Liver (tissue), 8 donors: ENCODE measurements at regions not wholly inside any gene's neighbourhood (a gene's known extent, or its start where the extent isn't known, plus 50 kb on each side); places are given as distances from the start of the nearest gene placed in this dataset.

Experiments used
- DNase-seq: peaks from one replicate; pipeline ENCODE4 v3.0.0-alpha.2; 2017; ENCODE audit warnings: low spot score
- H3K27ac ChIP-seq, 2 donors: one replicate each; pipeline ENCODE4 v1.7.0; 2013; ENCODE audit warnings: inconsistent platforms in 2 of 2, low read length in 2 of 2, control low read depth in 1 of 2, low read depth in 1 of 2, mild to moderate bottlenecking in 1 of 2
- H3K27me3 ChIP-seq, 4 donors: one replicate each; pipeline versions ENCODE4 v1.6.1 to v1.7.0; 2013; ENCODE audit warnings: low read length in 3 of 4, inconsistent platforms in 1 of 4, mild to moderate bottlenecking in 1 of 4, moderate library complexity in 1 of 4; ENCODE audit not compliant: control insufficient read depth in 4 of 4, insufficient read depth in 4 of 4
- H3K36me3 ChIP-seq, 4 donors: one replicate each; pipeline versions ENCODE4 v1.6.1 to v1.7.0; 2013; ENCODE audit warnings: low read length in 3 of 4, mild to moderate bottlenecking in 3 of 4, low read depth in 1 of 4, moderate library complexity in 1 of 4; ENCODE audit not compliant: control insufficient read depth in 4 of 4, insufficient read depth in 3 of 4
- H3K4me1 ChIP-seq, 4 donors: one replicate each; pipeline versions ENCODE4 v1.6.1 to v1.7.0; 2013; ENCODE audit warnings: low read length in 3 of 4, mild to moderate bottlenecking in 3 of 4, moderate library complexity in 1 of 4; ENCODE audit not compliant: control insufficient read depth in 4 of 4, insufficient read depth in 4 of 4
- H3K4me3 ChIP-seq, 3 donors: one replicate each; pipeline versions ENCODE4 v1.6.1 to v1.7.0; 2013; ENCODE audit warnings: low read length in 3 of 3, control low read depth in 1 of 3, low read depth in 1 of 3, mild to moderate bottlenecking in 1 of 3
- H3K9ac ChIP-seq, 2 donors: one replicate each; pipeline ENCODE4 v1.7.0; 2013; ENCODE audit warnings: low read length in 2 of 2, mild to moderate bottlenecking in 2 of 2, moderate library complexity in 2 of 2, control low read depth in 1 of 2, low read depth in 1 of 2
- H3K9me3 ChIP-seq, 4 donors: one replicate each; pipeline versions ENCODE4 v1.6.1 to v1.7.0; 2013; ENCODE audit warnings: low read length in 3 of 4; ENCODE audit not compliant: control insufficient read depth in 4 of 4
- CTCF ChIP-seq: fragments of 150-350 bp; IDR thresholded peaks from 2 replicates; pipeline ENCODE4 v1.5.1; 2017; ENCODE audit warnings: improper control_type of control experiment, low read depth, low read length; ENCODE audit not compliant: missing input control
- EGR1 ChIP-seq, 2 donors: IDR thresholded peaks; 2 replicates each; pipeline ENCODE4 v1.6.1; 2016 to 2018; ENCODE audit warnings: antibody characterized with exemption in 2 of 2, low read depth in 2 of 2
- FOXA1 ChIP-seq: IDR thresholded peaks from 2 replicates; pipeline ENCODE4 v1.6.1; 2016; ENCODE audit warnings: antibody characterized with exemption
- HNF4A ChIP-seq, 2 donors: conservative IDR thresholded peaks; 2 replicates each; pipeline ENCODE4 v1.6.1; 2016; ENCODE audit warnings: antibody characterized with exemption in 2 of 2, mild to moderate bottlenecking in 2 of 2
- HNF4G ChIP-seq: IDR thresholded peaks from 2 replicates; pipeline ENCODE4 v1.6.1; 2016; ENCODE audit warnings: antibody characterized with exemption
- JUND ChIP-seq, 2 donors: IDR thresholded peaks; 2 replicates each; pipeline ENCODE4 v1.6.1; 2016; ENCODE audit warnings: antibody characterized with exemption in 2 of 2
- MAX ChIP-seq: IDR thresholded peaks from 2 replicates; pipeline ENCODE4 v1.6.1; 2016; ENCODE audit warnings: antibody characterized with exemption
- NR2F2 ChIP-seq: IDR thresholded peaks from 2 replicates; pipeline ENCODE4 v1.6.1; 2016; ENCODE audit warnings: antibody characterized with exemption
- RAD21 ChIP-seq, 2 donors: IDR thresholded peaks; 2 replicates each; pipeline ENCODE4 v1.6.1; 2016; ENCODE audit warnings: antibody characterized with exemption in 2 of 2, mild to moderate bottlenecking in 2 of 2
- RXRA ChIP-seq, 2 donors: IDR thresholded peaks; 2 replicates each; pipeline ENCODE4 v1.6.1; 2017 to 2018; ENCODE audit warnings: antibody characterized with exemption in 2 of 2, mild to moderate bottlenecking in 1 of 2
- SP1 ChIP-seq: IDR thresholded peaks from 2 replicates; pipeline ENCODE4 v1.6.1; 2018; ENCODE audit warnings: antibody characterized with exemption, mild to moderate bottlenecking
- TAF1 ChIP-seq: conservative IDR thresholded peaks from 2 replicates; pipeline ENCODE4 v1.6.1; 2016; ENCODE audit warnings: antibody characterized with exemption, mild to moderate bottlenecking
- YY1 ChIP-seq: IDR thresholded peaks from 2 replicates; pipeline ENCODE4 v1.6.1; 2016; ENCODE audit warnings: antibody characterized with exemption, mild to moderate bottlenecking
- ZBTB33 ChIP-seq: IDR thresholded peaks from 2 replicates; pipeline ENCODE4 v1.6.1; 2016; ENCODE audit warnings: antibody characterized with exemption
- WGBS: extraction: QIAGEN DNeasy Blood & Tissue Kit; methylation state at CpG from one replicate; pipeline ENCODE4 v1.1.7; 2013; 5-methylcytosine and 5-hydroxymethylcytosine counted together
- TF ChIP-seq, protein P1 (sequence below): IDR thresholded peaks from 2 replicates; pipeline ENCODE4 v1.6.1; 2016; ENCODE audit warnings: antibody characterized with exemption, mild to moderate bottlenecking
- TF ChIP-seq, protein P2 (sequence below): IDR thresholded peaks from 2 replicates; pipeline ENCODE4 v1.6.1; 2016; ENCODE audit warnings: antibody characterized with exemption
- donor health status: healthy.
- donor health status: healthy.
- donor health status: healthy.
- donor health status: healthy.
- donor health status: healthy.

DNA sequence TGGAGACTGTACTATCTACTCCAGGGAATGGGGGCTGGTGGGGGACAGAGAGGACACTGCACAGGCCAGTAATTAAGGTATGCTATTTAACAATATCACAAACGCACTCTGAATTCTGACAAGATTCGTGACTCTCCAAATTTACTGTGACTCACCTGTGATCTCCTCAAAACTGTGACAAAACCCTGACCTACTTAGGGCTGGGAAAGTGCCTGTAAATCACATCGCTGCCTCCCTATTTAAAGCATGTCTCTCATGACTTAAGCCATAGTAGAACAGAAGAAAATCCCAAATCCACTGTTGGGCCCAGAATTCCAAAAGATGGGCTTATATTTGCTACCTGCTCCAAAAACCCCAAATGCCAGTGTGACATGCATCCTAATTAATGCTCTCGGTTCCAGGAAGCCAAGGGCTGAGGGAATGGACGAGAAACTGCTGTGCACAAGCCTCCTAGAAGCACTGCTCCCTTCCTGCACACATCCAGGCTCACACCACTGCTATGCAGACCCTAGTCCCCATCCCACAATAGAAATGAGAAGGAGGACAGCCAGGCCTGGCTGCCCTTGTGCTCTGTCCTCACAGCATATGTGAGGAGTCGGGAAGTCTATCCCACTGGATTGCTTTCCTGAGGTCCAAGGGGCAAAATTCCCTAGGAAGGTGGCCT, 187.7 kb upstream of the CHRNA7 start:
- no peak overlapping the region for H3K27ac ChIP-seq
- no peaks in the 10 kb centered on the region for H3K4me1 ChIP-seq
- no peak overlapping the region for H3K9ac ChIP-seq
- no peak for DNase-seq
- H3K27me3 ChIP-seq = no peaks in the 10 kb centered on the region
- no peak for TF ChIP-seq FOXA1
- no peak for TF ChIP-seq HNF4A (conservative IDR thresholded peaks at IDR 0.05)
- TF ChIP-seq, protein P1, sequence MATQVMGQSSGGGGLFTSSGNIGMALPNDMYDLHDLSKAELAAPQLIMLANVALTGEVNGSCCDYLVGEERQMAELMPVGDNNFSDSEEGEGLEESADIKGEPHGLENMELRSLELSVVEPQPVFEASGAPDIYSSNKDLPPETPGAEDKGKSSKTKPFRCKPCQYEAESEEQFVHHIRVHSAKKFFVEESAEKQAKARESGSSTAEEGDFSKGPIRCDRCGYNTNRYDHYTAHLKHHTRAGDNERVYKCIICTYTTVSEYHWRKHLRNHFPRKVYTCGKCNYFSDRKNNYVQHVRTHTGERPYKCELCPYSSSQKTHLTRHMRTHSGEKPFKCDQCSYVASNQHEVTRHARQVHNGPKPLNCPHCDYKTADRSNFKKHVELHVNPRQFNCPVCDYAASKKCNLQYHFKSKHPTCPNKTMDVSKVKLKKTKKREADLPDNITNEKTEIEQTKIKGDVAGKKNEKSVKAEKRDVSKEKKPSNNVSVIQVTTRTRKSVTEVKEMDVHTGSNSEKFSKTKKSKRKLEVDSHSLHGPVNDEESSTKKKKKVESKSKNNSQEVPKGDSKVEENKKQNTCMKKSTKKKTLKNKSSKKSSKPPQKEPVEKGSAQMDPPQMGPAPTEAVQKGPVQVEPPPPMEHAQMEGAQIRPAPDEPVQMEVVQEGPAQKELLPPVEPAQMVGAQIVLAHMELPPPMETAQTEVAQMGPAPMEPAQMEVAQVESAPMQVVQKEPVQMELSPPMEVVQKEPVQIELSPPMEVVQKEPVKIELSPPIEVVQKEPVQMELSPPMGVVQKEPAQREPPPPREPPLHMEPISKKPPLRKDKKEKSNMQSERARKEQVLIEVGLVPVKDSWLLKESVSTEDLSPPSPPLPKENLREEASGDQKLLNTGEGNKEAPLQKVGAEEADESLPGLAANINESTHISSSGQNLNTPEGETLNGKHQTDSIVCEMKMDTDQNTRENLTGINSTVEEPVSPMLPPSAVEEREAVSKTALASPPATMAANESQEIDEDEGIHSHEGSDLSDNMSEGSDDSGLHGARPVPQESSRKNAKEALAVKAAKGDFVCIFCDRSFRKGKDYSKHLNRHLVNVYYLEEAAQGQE = no peak
- TF ChIP-seq, protein P2, sequence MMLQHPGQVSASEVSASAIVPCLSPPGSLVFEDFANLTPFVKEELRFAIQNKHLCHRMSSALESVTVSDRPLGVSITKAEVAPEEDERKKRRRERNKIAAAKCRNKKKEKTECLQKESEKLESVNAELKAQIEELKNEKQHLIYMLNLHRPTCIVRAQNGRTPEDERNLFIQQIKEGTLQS = no peak
- no peak for TF ChIP-seq EGR1 (IDR thresholded peaks at IDR 0.05; ENCODE audit: low read depth in 2 of 2)
- no peak for TF ChIP-seq RXRA (IDR thresholded peaks at IDR 0.05)
- TF ChIP-seq RAD21 (IDR thresholded peaks at IDR 0.05) = no peak
- no peak for TF ChIP-seq JUND (IDR thresholded peaks at IDR 0.05)
- TF ChIP-seq MAX = no peak
- TF ChIP-seq ZBTB33 = no peak
- no peak for TF ChIP-seq CTCF
- no peak for TF ChIP-seq YY1
- no peak for TF ChIP-seq NR2F2
- no peak for TF ChIP-seq SP1
- TF ChIP-seq TAF1 = no peak
- no peak for TF ChIP-seq HNF4G
- H3K9me3 ChIP-seq = no peaks in the 10 kb centered on the region
- H3K36me3 ChIP-seq = no peaks in the 10 kb centered on the region
- 67% methylated on average over 6 of the region's 6 CpGs for WGBS
- H3K4me3 ChIP-seq = no peak overlapping the region
